H1 (cell line): ENCODE measurements at regions not wholly inside any gene's neighbourhood (a gene's known extent, or its start where the extent isn't known, plus 50 kb on each side); places are given as distances from the start of the nearest gene placed in this dataset.

Experiments used
- CHD7 ChIP-seq: fragments of 300-600 bp; sonication (generic); IDR thresholded peaks from 2 replicates; pipeline ENCODE4 v1.7.1; 2012; ENCODE audit warnings: low read length, moderate library complexity, mild to moderate bottlenecking, inconsistent platforms; ENCODE audit not compliant: insufficient replicate concordance
- HDAC2 ChIP-seq, 2 experiments: fragments of 300-600 bp in 1 of 2; sonication (generic) in 1 of 2; IDR thresholded peaks; 2 replicates each; pipeline ENCODE4 v1.6.1; 2011 to 2012; ENCODE audit warnings: low read depth in 2 of 2, low read length in 2 of 2, mild to moderate bottlenecking in 2 of 2, moderate library complexity in 2 of 2, borderline replicate concordance in 1 of 2, inconsistent platforms in 1 of 2
- SIRT6 ChIP-seq: IDR thresholded peaks from one replicate; pipeline ENCODE4 v1.7.1; 2012; ENCODE audit warnings: low read length, inconsistent platforms
- SP1 ChIP-seq: IDR thresholded peaks from 2 replicates; pipeline ENCODE4 v1.6.1; 2011; ENCODE audit warnings: low read depth, low read length

- TF ChIP-seq CHD7: no peak
- no peak for TF ChIP-seq SP1
- no peak for TF ChIP-seq SIRT6
- TF ChIP-seq HDAC2 (IDR thresholded peaks at IDR 0.05; ENCODE audit: borderline replicate concordance in 1 of 2, low read depth in 2 of 2, low read length in 2 of 2): no peak
Observed at GRCh38 chrX:117771384-117771783, 345.2 kb downstream of the KLHL13 start (continued).
